Upper lobe of right lung (tissue), 1 donor: ENCODE measurements at regions not wholly inside any gene's neighbourhood (a gene's known extent, or its start where the extent isn't known, plus 50 kb on each side); places are given as distances from the start of the nearest gene placed in this dataset.

Experiments
- ATAC-seq: fragments of 200-7000 bp; cut with Tn5 transposase; one replicate; pipeline ENCODE4 v1.9.1; 2020; ENCODE audit warnings: mild to moderate bottlenecking, moderate library complexity
- DNase-seq: peaks from one replicate; pipeline ENCODE4 v3.0.0-alpha.2; 2020
- H3K27ac ChIP-seq: fragments of 200-600 bp; one replicate; pipeline ENCODE4 v1.8.0; 2022
- H3K27me3 ChIP-seq: fragments of 200-600 bp; one replicate; pipeline ENCODE4 v1.8.0; 2022; ENCODE audit warnings: mild to moderate bottlenecking
- H3K36me3 ChIP-seq: fragments of 200-600 bp; one replicate; pipeline ENCODE4 v1.8.0; 2022
- H3K4me1 ChIP-seq: fragments of 200-600 bp; one replicate; pipeline ENCODE4 v1.8.0; 2022
- H3K4me3 ChIP-seq: fragments of 200-600 bp; one replicate; pipeline ENCODE4 v1.8.0; 2022; ENCODE audit warnings: mild to moderate bottlenecking
- H3K9me3 ChIP-seq: fragments of 200-600 bp; one replicate; pipeline ENCODE4 v1.8.0; 2022
- CTCF ChIP-seq: fragments of 200-600 bp; IDR thresholded peaks from one replicate; pipeline ENCODE4 v1.8.0; 2022; ENCODE audit warnings: antibody characterized with exemption
- intact Hi-C: fragments of 100-400 bp; cut with DNase I; formaldehyde crosslinking; loops from one replicate; pipeline ENCODE4 v1.11.0; 2022
- donor health status: DM: no; HTN: yes; CAD: no; lungs with severe emphysema.

GRCh38 chr20:58128635-58129625 is 99.5 kb downstream of the ANKRD60 start:
- peak; percentile 42 for DNase-seq
- intact Hi-C loops = no loop called here
- Histone ChIP-seq H3K9me3 (no peaks in the 10 kb centered on the region), H3K4me1 (no peaks in the 10 kb centered on the region), H3K4me3 (no peak overlapping the region), H3K36me3 (no peaks in the 10 kb centered on the region), H3K27ac (no peak overlapping the region), H3K27me3 (peaks cover 13% of the 10 kb centered on the region)
- no peak for TF ChIP-seq CTCF
- no peak for ATAC-seq

- H3K27me3 ChIP-seq = peaks cover under 1% of the 10 kb centered on the region
- DNase-seq = peak; percentile 25
- no peak for TF ChIP-seq CTCF
- no peaks in the 10 kb centered on the region for H3K4me1 ChIP-seq
- no peak for ATAC-seq
- H3K27ac ChIP-seq = no peak overlapping the region
- H3K4me3 ChIP-seq = no peak overlapping the region
- no peaks in the 10 kb centered on the region for H3K36me3 ChIP-seq
- intact Hi-C loops = no loop called here
- H3K9me3 ChIP-seq = no peaks in the 10 kb centered on the region
These were observed 100.7 kb downstream of the ANKRD60 start for GRCh38 chr20:58127701-58128111.

GRCh38 chr20:58125726-58126125 is 102.7 kb downstream of the ANKRD60 start:
- H3K4me1 ChIP-seq = no peaks in the 10 kb centered on the region
- DNase-seq (no peak), ATAC-seq (no peak)
- H3K36me3 ChIP-seq = no peaks in the 10 kb centered on the region
- intact Hi-C loops = no loop called here
- H3K4me3 ChIP-seq = no peak overlapping the region
- no peak overlapping the region for H3K27ac ChIP-seq
- H3K9me3 ChIP-seq = no peaks in the 10 kb centered on the region
- no peak for TF ChIP-seq CTCF
- H3K27me3 ChIP-seq = no peaks in the 10 kb centered on the region

GRCh38 chr20:58117944-58118343 is 110.5 kb downstream of the ANKRD60 start:
- no peak for DNase-seq
- Histone ChIP-seq H3K4me3 (no peak overlapping the region), H3K27me3 (no peaks in the 10 kb centered on the region), H3K27ac (no peak overlapping the region), H3K4me1 (no peaks in the 10 kb centered on the region), H3K9me3 (peaks cover 5% of the 10 kb centered on the region), H3K36me3 (no peaks in the 10 kb centered on the region)
- intact Hi-C loops = no loop called here
- no peak for ATAC-seq
- no peak for TF ChIP-seq CTCF

GRCh38 chr20:58116505-58116904 is 111.9 kb downstream of the ANKRD60 start:
- Histone ChIP-seq H3K36me3 (no peaks in the 10 kb centered on the region), H3K4me3 (no peak overlapping the region), H3K27me3 (no peaks in the 10 kb centered on the region), H3K9me3 (peaks cover 5% of the 10 kb centered on the region), H3K4me1 (no peaks in the 10 kb centered on the region), H3K27ac (no peak overlapping the region)
- DNase-seq (no peak), ATAC-seq (no peak)
- intact Hi-C loops = no loop called here
- no peak for TF ChIP-seq CTCF
